Liver (tissue), 8 donors: ENCODE measurements at regions not wholly inside any gene's neighbourhood (a gene's known extent, or its start where the extent isn't known, plus 50 kb on each side); places are given as distances from the start of the nearest gene placed in this dataset.

Source experiments
- DNase-seq: peaks from one replicate; pipeline ENCODE4 v3.0.0-alpha.2; 2017; ENCODE audit warnings: low spot score
- H3K27ac ChIP-seq, 2 donors: one replicate each; pipeline ENCODE4 v1.7.0; 2013; ENCODE audit warnings: inconsistent platforms in 2 of 2, low read length in 2 of 2, control low read depth in 1 of 2, low read depth in 1 of 2, mild to moderate bottlenecking in 1 of 2
- H3K27me3 ChIP-seq, 4 donors: one replicate each; pipeline versions ENCODE4 v1.6.1 to v1.7.0; 2013; ENCODE audit warnings: low read length in 3 of 4, inconsistent platforms in 1 of 4, mild to moderate bottlenecking in 1 of 4, moderate library complexity in 1 of 4; ENCODE audit not compliant: control insufficient read depth in 4 of 4, insufficient read depth in 4 of 4
- H3K36me3 ChIP-seq, 4 donors: one replicate each; pipeline versions ENCODE4 v1.6.1 to v1.7.0; 2013; ENCODE audit warnings: low read length in 3 of 4, mild to moderate bottlenecking in 3 of 4, low read depth in 1 of 4, moderate library complexity in 1 of 4; ENCODE audit not compliant: control insufficient read depth in 4 of 4, insufficient read depth in 3 of 4
- H3K4me1 ChIP-seq, 4 donors: one replicate each; pipeline versions ENCODE4 v1.6.1 to v1.7.0; 2013; ENCODE audit warnings: low read length in 3 of 4, mild to moderate bottlenecking in 3 of 4, moderate library complexity in 1 of 4; ENCODE audit not compliant: control insufficient read depth in 4 of 4, insufficient read depth in 4 of 4
- H3K4me3 ChIP-seq, 3 donors: one replicate each; pipeline versions ENCODE4 v1.6.1 to v1.7.0; 2013; ENCODE audit warnings: low read length in 3 of 3, control low read depth in 1 of 3, low read depth in 1 of 3, mild to moderate bottlenecking in 1 of 3
- H3K9ac ChIP-seq, 2 donors: one replicate each; pipeline ENCODE4 v1.7.0; 2013; ENCODE audit warnings: low read length in 2 of 2, mild to moderate bottlenecking in 2 of 2, moderate library complexity in 2 of 2, control low read depth in 1 of 2, low read depth in 1 of 2
- H3K9me3 ChIP-seq, 4 donors: one replicate each; pipeline versions ENCODE4 v1.6.1 to v1.7.0; 2013; ENCODE audit warnings: low read length in 3 of 4; ENCODE audit not compliant: control insufficient read depth in 4 of 4
- EGR1 ChIP-seq, 2 donors: IDR thresholded peaks; 2 replicates each; pipeline ENCODE4 v1.6.1; 2016 to 2018; ENCODE audit warnings: antibody characterized with exemption in 2 of 2, low read depth in 2 of 2
- FOXA1 ChIP-seq: IDR thresholded peaks from 2 replicates; pipeline ENCODE4 v1.6.1; 2016; ENCODE audit warnings: antibody characterized with exemption
- FOXA2 ChIP-seq: IDR thresholded peaks from 2 replicates; pipeline ENCODE4 v1.6.1; 2016; ENCODE audit warnings: antibody characterized with exemption
- GABPA ChIP-seq, 2 donors: IDR thresholded peaks in 1 of 2; conservative IDR thresholded peaks in 1 of 2; 2 replicates each; pipeline ENCODE4 v1.6.1; 2016; ENCODE audit warnings: antibody characterized with exemption in 2 of 2, mild to moderate bottlenecking in 1 of 2, moderate library complexity in 1 of 2
- HNF4A ChIP-seq, 2 donors: conservative IDR thresholded peaks; 2 replicates each; pipeline ENCODE4 v1.6.1; 2016; ENCODE audit warnings: antibody characterized with exemption in 2 of 2, mild to moderate bottlenecking in 2 of 2
- JUND ChIP-seq, 2 donors: IDR thresholded peaks; 2 replicates each; pipeline ENCODE4 v1.6.1; 2016; ENCODE audit warnings: antibody characterized with exemption in 2 of 2
- MAX ChIP-seq: IDR thresholded peaks from 2 replicates; pipeline ENCODE4 v1.6.1; 2016; ENCODE audit warnings: antibody characterized with exemption
- REST ChIP-seq: IDR thresholded peaks from 2 replicates; pipeline ENCODE4 v1.6.1; 2016; ENCODE audit warnings: antibody characterized with exemption, mild to moderate bottlenecking
- RXRA ChIP-seq, 2 donors: IDR thresholded peaks; 2 replicates each; pipeline ENCODE4 v1.6.1; 2017 to 2018; ENCODE audit warnings: antibody characterized with exemption in 2 of 2, mild to moderate bottlenecking in 1 of 2
- SP1 ChIP-seq: IDR thresholded peaks from 2 replicates; pipeline ENCODE4 v1.6.1; 2018; ENCODE audit warnings: antibody characterized with exemption, mild to moderate bottlenecking
- YY1 ChIP-seq: IDR thresholded peaks from 2 replicates; pipeline ENCODE4 v1.6.1; 2016; ENCODE audit warnings: antibody characterized with exemption, mild to moderate bottlenecking
- WGBS: extraction: QIAGEN DNeasy Blood & Tissue Kit; methylation state at CpG from one replicate; pipeline ENCODE4 v1.1.7; 2013; 5-methylcytosine and 5-hydroxymethylcytosine counted together
- TF ChIP-seq, protein P1 (sequence below): fragments of 150-350 bp; IDR thresholded peaks from 2 replicates; pipeline ENCODE4 v1.5.1; 2017; ENCODE audit warnings: improper control_type of control experiment, low read depth, low read length; ENCODE audit not compliant: missing input control
- TF ChIP-seq, protein P2 (sequence below): IDR thresholded peaks from 2 replicates; pipeline ENCODE4 v1.6.1; 2016; ENCODE audit warnings: antibody characterized with exemption
- donor health status: healthy.
- donor health status: healthy.
- donor health status: healthy.
- donor health status: healthy.
- donor health status: healthy.

GRCh38 chr4:145279122-145279960 is 99.0 kb upstream of the OTUD4 start:
- no peak overlapping the region for H3K4me3 ChIP-seq
- H3K9ac ChIP-seq: no peak overlapping the region
- no peaks in the 10 kb centered on the region for H3K4me1 ChIP-seq
- H3K36me3 ChIP-seq: no peaks in the 10 kb centered on the region
- H3K27ac ChIP-seq: no peak overlapping the region
- WGBS: 74% methylated on average over 8 of the region's 8 CpGs
- DNase-seq: no peak
- no peaks in the 10 kb centered on the region for H3K9me3 ChIP-seq
- no peaks in the 10 kb centered on the region for H3K27me3 ChIP-seq
- TF ChIP-seq, protein P1, sequence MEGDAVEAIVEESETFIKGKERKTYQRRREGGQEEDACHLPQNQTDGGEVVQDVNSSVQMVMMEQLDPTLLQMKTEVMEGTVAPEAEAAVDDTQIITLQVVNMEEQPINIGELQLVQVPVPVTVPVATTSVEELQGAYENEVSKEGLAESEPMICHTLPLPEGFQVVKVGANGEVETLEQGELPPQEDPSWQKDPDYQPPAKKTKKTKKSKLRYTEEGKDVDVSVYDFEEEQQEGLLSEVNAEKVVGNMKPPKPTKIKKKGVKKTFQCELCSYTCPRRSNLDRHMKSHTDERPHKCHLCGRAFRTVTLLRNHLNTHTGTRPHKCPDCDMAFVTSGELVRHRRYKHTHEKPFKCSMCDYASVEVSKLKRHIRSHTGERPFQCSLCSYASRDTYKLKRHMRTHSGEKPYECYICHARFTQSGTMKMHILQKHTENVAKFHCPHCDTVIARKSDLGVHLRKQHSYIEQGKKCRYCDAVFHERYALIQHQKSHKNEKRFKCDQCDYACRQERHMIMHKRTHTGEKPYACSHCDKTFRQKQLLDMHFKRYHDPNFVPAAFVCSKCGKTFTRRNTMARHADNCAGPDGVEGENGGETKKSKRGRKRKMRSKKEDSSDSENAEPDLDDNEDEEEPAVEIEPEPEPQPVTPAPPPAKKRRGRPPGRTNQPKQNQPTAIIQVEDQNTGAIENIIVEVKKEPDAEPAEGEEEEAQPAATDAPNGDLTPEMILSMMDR: no peak
- TF ChIP-seq SP1 (no peak), RXRA (IDR thresholded peaks at IDR 0.05) (no peak), EGR1 (IDR thresholded peaks at IDR 0.05; ENCODE audit: low read depth in 2 of 2) (no peak), MAX (no peak), YY1 (no peak), HNF4A (conservative IDR thresholded peaks at IDR 0.05) (no peak), JUND (IDR thresholded peaks at IDR 0.05) (no peak), GABPA (IDR thresholded peaks at IDR 0.05 in 1 of 2, conservative IDR thresholded peaks at IDR 0.05 in 1 of 2) (no peak), FOXA1 (no peak), FOXA2 (no peak), REST (no peak)
- TF ChIP-seq, protein P2, sequence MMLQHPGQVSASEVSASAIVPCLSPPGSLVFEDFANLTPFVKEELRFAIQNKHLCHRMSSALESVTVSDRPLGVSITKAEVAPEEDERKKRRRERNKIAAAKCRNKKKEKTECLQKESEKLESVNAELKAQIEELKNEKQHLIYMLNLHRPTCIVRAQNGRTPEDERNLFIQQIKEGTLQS: no peak

- H3K36me3 ChIP-seq: no peaks in the 10 kb centered on the region
- H3K27ac ChIP-seq: no peak overlapping the region
- WGBS: 86% methylated on average over 2 of the region's 2 CpGs
- H3K27me3 ChIP-seq: no peaks in the 10 kb centered on the region
- TF ChIP-seq, protein P2: no peak
- TF ChIP-seq RXRA (IDR thresholded peaks at IDR 0.05): no peak
- TF ChIP-seq MAX: no peak
- H3K9me3 ChIP-seq: no peaks in the 10 kb centered on the region
- no peak overlapping the region for H3K4me3 ChIP-seq
- H3K9ac ChIP-seq: no peak overlapping the region
- no peaks in the 10 kb centered on the region for H3K4me1 ChIP-seq
- no peak for DNase-seq
Observed at GRCh38 chr4:145278341-145279121, 98.1 kb upstream of the OTUD4 start.
